Neuronal stem cell (in vitro differentiated cells): ENCODE measurements at regions not wholly inside any gene's neighbourhood (a gene's known extent, or its start where the extent isn't known, plus 50 kb on each side); places are given as distances from the start of the nearest gene placed in this dataset.

Experiments used
- DNase-seq: peaks from one replicate; pipeline ENCODE4 v3.0.0-alpha.2; 2013; ENCODE audit warnings: low spot score
- H2AFZ ChIP-seq: one replicate; pipeline ENCODE4 v1.6.1; 2013; ENCODE audit warnings: mild to moderate bottlenecking, low read length, inconsistent platforms
- H2AK5ac ChIP-seq: 2 replicates; pipeline ENCODE4 v1.6.1; 2013; ENCODE audit warnings: low read depth, mild to moderate bottlenecking, inconsistent platforms, low read length, moderate library complexity, mixed read lengths
- H2BK120ac ChIP-seq: 2 replicates; pipeline ENCODE4 v1.6.1; 2013; ENCODE audit warnings: low read depth, mild to moderate bottlenecking, inconsistent platforms, low read length, moderate library complexity, mixed read lengths
- H2BK12ac ChIP-seq: one replicate; pipeline ENCODE4 v1.6.1; 2013; ENCODE audit warnings: low read length, inconsistent platforms
- H2BK15ac ChIP-seq: 2 replicates; pipeline ENCODE4 v1.6.1; 2013; ENCODE audit warnings: mild to moderate bottlenecking, low read length, inconsistent platforms, mixed read lengths
- H2BK5ac ChIP-seq: one replicate; pipeline ENCODE4 v1.6.1; 2013; ENCODE audit warnings: inconsistent platforms, mild to moderate bottlenecking, low read length, moderate library complexity
- H3K14ac ChIP-seq: one replicate; pipeline ENCODE4 v1.6.1; 2013; ENCODE audit warnings: low read length, inconsistent platforms
- H3K18ac ChIP-seq: 2 replicates; pipeline ENCODE4 v1.6.1; 2013; ENCODE audit warnings: low read length, inconsistent platforms
- H3K23ac ChIP-seq: 2 replicates; pipeline ENCODE4 v1.6.1; 2013; ENCODE audit warnings: low read depth, mild to moderate bottlenecking, mixed read lengths, low read length, inconsistent platforms; ENCODE audit not compliant: poor library complexity
- H3K27ac ChIP-seq: replicated peaks from 3 replicates; pipeline ENCODE4 v1.5.1; 2013; ENCODE audit warnings: low read length, inconsistent platforms
- H3K27me3 ChIP-seq, 3 experiments: 2 replicates each; pipeline ENCODE4 v1.6.1; 2013; ENCODE audit warnings: low read length in 3 of 3, mild to moderate bottlenecking in 2 of 3, inconsistent platforms in 1 of 3, low read depth in 1 of 3, mixed read lengths in 1 of 3, moderate library complexity in 1 of 3; ENCODE audit not compliant: control insufficient read depth in 3 of 3, insufficient read depth in 3 of 3
- H3K36me3 ChIP-seq, 2 donors: replicated peaks in 1 of 2; 2 replicates each; pipeline ENCODE4 v1.6.1; 2013; ENCODE audit warnings: low read length in 2 of 2; ENCODE audit not compliant: control insufficient read depth in 2 of 2, insufficient read depth in 2 of 2
- H3K4ac ChIP-seq: 2 replicates; pipeline ENCODE4 v1.6.1; 2013; ENCODE audit warnings: inconsistent platforms, mild to moderate bottlenecking, low read length, moderate library complexity
- H3K4me1 ChIP-seq, 2 donors: 1 replicate in 1 of 2; 2 replicates in 1 of 2; pipeline ENCODE4 v1.6.1; 2013; ENCODE audit warnings: low read length in 2 of 2, low read depth in 1 of 2; ENCODE audit not compliant: control insufficient read depth in 2 of 2, insufficient read depth in 1 of 2
- H3K4me2 ChIP-seq: one replicate; pipeline ENCODE4 v1.6.1; 2013; ENCODE audit warnings: mild to moderate bottlenecking, low read length, inconsistent platforms; ENCODE audit not compliant: insufficient read depth, poor library complexity, severe bottlenecking
- H3K4me3 ChIP-seq, 2 donors: 2 replicates each; pipeline ENCODE4 v1.5.1; 2013; ENCODE audit warnings: low read length in 2 of 2, mild to moderate bottlenecking in 2 of 2, inconsistent platforms in 1 of 2, moderate library complexity in 1 of 2
- H3K79me1 ChIP-seq: one replicate; pipeline ENCODE4 v1.6.1; 2013; ENCODE audit warnings: low read depth, mild to moderate bottlenecking, inconsistent platforms, low read length, moderate library complexity
- H3K9ac ChIP-seq: one replicate; pipeline ENCODE4 v1.6.1; 2013; ENCODE audit warnings: mild to moderate bottlenecking, low read depth, low read length, inconsistent platforms; ENCODE audit not compliant: poor library complexity
- H3K9me3 ChIP-seq, 2 donors: replicated peaks in 1 of 2; 2 replicates each; pipeline versions ENCODE3 to v1.6.1; 2013; ENCODE audit warnings: low read length in 2 of 2, mild to moderate bottlenecking in 2 of 2, inconsistent platforms in 1 of 2, low read depth in 1 of 2, mixed read lengths in 1 of 2, moderate library complexity in 1 of 2; ENCODE audit not compliant: control insufficient read depth in 2 of 2, insufficient read depth in 1 of 2
- H4K8ac ChIP-seq: one replicate; pipeline ENCODE4 v1.6.1; 2013; ENCODE audit warnings: low read depth, mild to moderate bottlenecking, inconsistent platforms, low read length, moderate library complexity
- H4K91ac ChIP-seq: one replicate; pipeline ENCODE4 v1.6.1; 2013; ENCODE audit warnings: low read length, low read depth, mild to moderate bottlenecking, inconsistent platforms; ENCODE audit not compliant: poor library complexity
- WGBS, 2 donors: extraction: QIAGEN DNeasy Blood & Tissue Kit; methylation state at CpG; one replicate each; pipeline ENCODE4 v1.1.7; 2013; ENCODE audit warnings: missing lambda C conversion rate in 2 of 2, mixed read lengths in 1 of 2; ENCODE audit not compliant: insufficient read length in 2 of 2, insufficient replicate concordance in 1 of 2; ENCODE audit errors: extremely low coverage in 2 of 2; 5-methylcytosine and 5-hydroxymethylcytosine counted together

DNA sequence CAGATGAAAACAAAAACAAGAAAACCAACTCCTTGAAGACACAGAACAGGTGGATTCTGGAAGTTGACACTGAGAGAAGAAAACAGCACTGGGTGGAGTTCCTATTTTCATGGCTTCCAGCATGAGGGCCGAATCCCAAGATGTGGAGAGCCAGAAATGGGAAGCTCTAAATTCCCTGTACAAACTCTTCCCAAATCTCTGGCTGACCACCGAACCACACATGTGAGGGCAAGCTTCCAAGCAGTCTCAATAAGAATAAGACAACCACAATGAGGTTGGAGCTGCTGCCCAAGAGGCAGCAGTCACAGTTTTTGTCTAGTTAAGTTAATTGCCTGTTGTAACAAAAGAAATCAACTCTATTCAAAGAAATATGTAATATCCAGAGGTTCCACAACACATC is 339.3 kb upstream of the SLC30A5 start:
- Histone ChIP-seq H2BK120ac (no peak overlapping the region), H3K14ac (no peak overlapping the region), H4K91ac (no peak overlapping the region), H3K4me2 (no peak overlapping the region), H3K27me3 (no peaks in the 10 kb centered on the region), H3K4ac (no peak overlapping the region), H2BK5ac (no peak overlapping the region), H3K27ac (no peak overlapping the region), H3K4me1 (no peaks in the 10 kb centered on the region), H3K9ac (no peak overlapping the region), H3K9me3 (no peaks in the 10 kb centered on the region), H3K23ac (no peak overlapping the region), H4K8ac (no peak overlapping the region), H3K18ac (no peak overlapping the region), H2BK12ac (no peak overlapping the region), H3K79me1 (no peaks in the 10 kb centered on the region), H3K4me3 (no peak overlapping the region), H2AK5ac (no peak overlapping the region), H2BK15ac (no peak overlapping the region), H2AFZ (no peak overlapping the region), H3K36me3 (no peaks in the 10 kb centered on the region)
- WGBS, 2 donors = no CpG with 5 or more reads among the region's 2 CpGs
- no peak for DNase-seq

DNA sequence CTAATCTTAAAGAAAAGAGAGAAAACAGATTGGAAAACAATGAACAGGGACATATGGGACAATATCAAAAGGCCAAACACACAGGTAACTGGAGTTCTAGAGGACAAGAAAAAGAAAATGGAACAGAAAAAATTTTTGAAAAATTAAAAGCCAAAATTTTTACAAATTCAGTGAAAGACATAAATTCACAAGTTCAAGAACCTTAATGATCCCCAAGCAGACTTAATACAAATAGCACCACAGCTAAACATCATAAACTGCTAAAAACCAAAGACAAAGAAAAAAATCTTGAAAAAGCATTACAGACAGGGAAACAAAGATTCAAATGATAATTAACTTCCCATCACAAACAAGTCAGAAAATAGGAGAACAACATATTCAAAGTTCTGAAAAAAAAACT is 338.5 kb upstream of the SLC30A5 start:
- Histone ChIP-seq H3K4me1 (no peaks in the 10 kb centered on the region), H2AK5ac (no peak overlapping the region), H3K79me1 (no peaks in the 10 kb centered on the region), H2BK120ac (no peak overlapping the region), H3K27me3 (no peaks in the 10 kb centered on the region), H2BK15ac (no peak overlapping the region), H3K18ac (no peak overlapping the region), H2BK5ac (no peak overlapping the region), H3K4me2 (no peak overlapping the region), H3K27ac (no peak overlapping the region), H4K8ac (no peak overlapping the region), H3K23ac (no peak overlapping the region), H3K14ac (no peak overlapping the region), H2BK12ac (no peak overlapping the region), H3K4me3 (no peak overlapping the region), H3K9me3 (no peaks in the 10 kb centered on the region), H2AFZ (no peak overlapping the region), H3K9ac (no peak overlapping the region), H3K36me3 (no peaks in the 10 kb centered on the region), H4K91ac (no peak overlapping the region), H3K4ac (no peak overlapping the region)
- no peak for DNase-seq

DNA sequence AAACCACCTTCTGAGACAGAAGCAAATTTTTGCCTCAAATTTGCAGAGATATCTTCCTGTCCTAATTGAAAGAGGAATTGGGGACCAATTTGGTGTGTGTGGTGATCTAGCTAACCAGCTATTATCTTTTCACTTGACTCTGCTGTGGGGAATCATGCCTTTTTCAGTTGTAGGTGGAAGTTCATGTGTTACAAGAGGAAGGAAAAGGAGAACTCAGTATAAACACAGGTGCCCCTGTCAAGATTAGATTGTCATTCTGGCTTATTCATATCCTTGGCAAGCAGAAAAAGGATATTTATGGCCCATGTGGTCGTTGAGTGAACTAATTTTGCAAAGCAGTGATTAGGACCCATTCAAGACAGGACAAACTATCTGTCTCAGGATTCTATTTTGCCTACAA is 336.8 kb upstream of the SLC30A5 start:
- Histone ChIP-seq H2BK5ac (no peak overlapping the region), H3K4me2 (no peak overlapping the region), H4K8ac (no peak overlapping the region), H3K23ac (no peak overlapping the region), H3K79me1 (no peaks in the 10 kb centered on the region), H3K4ac (no peak overlapping the region), H3K36me3 (no peaks in the 10 kb centered on the region), H3K9ac (no peak overlapping the region), H3K9me3 (no peaks in the 10 kb centered on the region), H3K27ac (no peak overlapping the region), H3K18ac (no peak overlapping the region), H2BK12ac (no peak overlapping the region), H2BK120ac (no peak overlapping the region), H3K14ac (no peak overlapping the region), H3K4me1 (no peaks in the 10 kb centered on the region), H2BK15ac (no peak overlapping the region), H3K4me3 (no peak overlapping the region), H2AFZ (no peak overlapping the region), H4K91ac (no peak overlapping the region), H2AK5ac (no peak overlapping the region), H3K27me3 (no peaks in the 10 kb centered on the region)
- no CpG with 5 or more reads among the region's 1 CpG for WGBS, 2 donors
- no peak for DNase-seq

DNA sequence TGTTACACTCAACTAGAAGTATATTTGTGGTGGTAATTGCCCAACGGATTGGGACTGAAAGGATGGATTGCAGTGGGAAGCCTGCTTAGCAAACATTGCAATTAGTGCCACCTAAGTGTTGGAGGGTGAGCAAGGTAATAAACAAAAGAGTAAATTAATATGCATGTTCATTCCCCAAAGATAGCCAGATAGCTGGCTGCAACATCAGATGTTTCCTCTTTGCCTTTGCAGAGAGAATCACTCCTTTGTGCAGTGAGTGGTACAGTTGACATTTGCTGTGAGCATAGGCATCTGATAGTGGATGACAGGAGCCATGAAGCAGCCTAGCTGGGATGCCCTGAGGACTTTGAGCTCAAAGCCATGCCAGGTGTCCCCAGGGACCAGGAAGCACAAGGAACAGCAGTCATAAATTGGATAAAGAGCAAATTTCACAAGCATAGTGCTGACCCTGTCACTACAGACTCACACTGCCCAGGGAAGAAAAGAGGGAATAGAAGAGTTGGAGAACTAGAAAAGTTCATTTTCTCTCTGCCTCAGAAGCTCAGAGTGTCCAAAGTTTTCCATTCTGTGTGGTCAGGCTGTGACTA is 336.1 kb upstream of the SLC30A5 start:
- no CpG with 5 or more reads among the region's 1 CpG for WGBS, 2 donors
- Histone ChIP-seq H3K27ac (no peak overlapping the region), H4K8ac (no peak overlapping the region), H2AK5ac (no peak overlapping the region), H2BK12ac (no peak overlapping the region), H2BK5ac (no peak overlapping the region), H3K9ac (no peak overlapping the region), H2BK120ac (no peak overlapping the region), H2AFZ (no peak overlapping the region), H3K27me3 (no peaks in the 10 kb centered on the region), H2BK15ac (no peak overlapping the region), H3K4me2 (no peak overlapping the region), H3K14ac (no peak overlapping the region), H3K18ac (no peak overlapping the region), H3K9me3 (no peaks in the 10 kb centered on the region), H4K91ac (no peak overlapping the region), H3K4me3 (no peak overlapping the region), H3K4ac (no peak overlapping the region), H3K4me1 (no peaks in the 10 kb centered on the region), H3K23ac (no peak overlapping the region), H3K79me1 (no peaks in the 10 kb centered on the region), H3K36me3 (no peaks in the 10 kb centered on the region)
- DNase-seq = no peak
